Activated naive CD8-positive, alpha-beta T cell treated with anti-CD3 and anti-CD28 coated beads, Interleukin-2, amount 10 ng/mL, durations not matched to agents 7 days and 5 days (primary cell): ENCODE measurements at regions not wholly inside any gene's neighbourhood (a gene's known extent, or its start where the extent isn't known, plus 50 kb on each side); places are given as distances from the start of the nearest gene placed in this dataset.

Experiments used
- ATAC-seq: fragments of 150-1000 bp; cut with Tn5 transposase; one replicate; pipeline ENCODE4 v1.10.0; 2021; ENCODE audit warnings: low read depth, moderate library complexity
- POLR2A ChIA-PET: fragments of 350-600 bp; sonication (Branson Sonifier 250); formaldehyde crosslinking; loops from one replicate; lab custom pipeline; 2021; ENCODE audit warnings: antibody characterized with exemption; lab: Charles Lee
- DNase-seq: peaks from one replicate; pipeline ENCODE4 v3.0.0; 2021
- H3K27ac Mint-ChIP-seq: one replicate; pipeline ENCODE4 v1.8.0; 2022; ENCODE audit warnings: mild to moderate bottlenecking, mixed read lengths
- H3K27me3 Mint-ChIP-seq: one replicate; pipeline ENCODE4 v1.8.0; 2022; ENCODE audit warnings: mild to moderate bottlenecking, moderate library complexity, mixed read lengths
- H3K36me3 Mint-ChIP-seq: one replicate; pipeline ENCODE4 v1.8.0; 2021; ENCODE audit warnings: mild to moderate bottlenecking, mixed read lengths
- H3K4me1 Mint-ChIP-seq: one replicate; pipeline ENCODE4 v1.8.0; 2021; ENCODE audit warnings: mixed read lengths
- H3K4me3 Mint-ChIP-seq: one replicate; pipeline ENCODE4 v1.8.0; 2022; ENCODE audit warnings: mild to moderate bottlenecking, moderate library complexity, mixed read lengths
- H3K9me3 Mint-ChIP-seq: one replicate; pipeline ENCODE4 v1.8.0; 2021; ENCODE audit warnings: mixed read lengths

- Mint-ChIP-seq H3K27me3 (peaks cover 7% of the 10 kb centered on the region), H3K4me3 (no peak overlapping the region), H3K9me3 (peaks cover 2% of the 10 kb centered on the region), H3K4me1 (no peaks in the 10 kb centered on the region), H3K36me3 (no peaks in the 10 kb centered on the region), H3K27ac (no peak overlapping the region)
- no peak for ATAC-seq
- POLR2A ChIA-PET, result no interaction called here
- no peak for DNase-seq
Observed at GRCh38 chr6:12364621-12365020, 74.5 kb downstream of the EDN1 start.

GRCh38 chr6:12366731-12367130 is 76.6 kb downstream of the EDN1 start:
- Mint-ChIP-seq H3K36me3 (no peaks in the 10 kb centered on the region), H3K27me3 (peaks cover 11% of the 10 kb centered on the region), H3K9me3 (peaks cover 2% of the 10 kb centered on the region), H3K4me3 (no peak overlapping the region), H3K27ac (no peak overlapping the region), H3K4me1 (no peaks in the 10 kb centered on the region)
- DNase-seq, result no peak
- ATAC-seq, result no peak
- POLR2A ChIA-PET, result no interaction called here

- peaks cover 2% of the 10 kb centered on the region for H3K9me3 Mint-ChIP-seq
- DNase-seq (no peak), ATAC-seq (no peak)
- no peak overlapping the region for H3K27ac Mint-ChIP-seq
- POLR2A ChIA-PET, result no interaction called here
- H3K4me1 Mint-ChIP-seq, result no peaks in the 10 kb centered on the region
- no peaks in the 10 kb centered on the region for H3K36me3 Mint-ChIP-seq
- H3K27me3 Mint-ChIP-seq, result peaks cover 11% of the 10 kb centered on the region
- no peak overlapping the region for H3K4me3 Mint-ChIP-seq
Observed at GRCh38 chr6:12367412-12367811, 77.3 kb downstream of the EDN1 start.

GRCh38 chr6:12369355-12369754 is 79.2 kb downstream of the EDN1 start:
- POLR2A ChIA-PET, result no interaction called here
- no peak for ATAC-seq
- Mint-ChIP-seq H3K36me3 (no peaks in the 10 kb centered on the region), H3K27ac (no peak overlapping the region), H3K27me3 (peaks cover 11% of the 10 kb centered on the region), H3K4me3 (no peak overlapping the region), H3K9me3 (no peaks in the 10 kb centered on the region), H3K4me1 (no peaks in the 10 kb centered on the region)
- DNase-seq, result no peak

GRCh38 chr6:12369781-12370262 is 79.7 kb downstream of the EDN1 start:
- Mint-ChIP-seq H3K27ac (no peak overlapping the region), H3K36me3 (no peaks in the 10 kb centered on the region), H3K4me3 (no peak overlapping the region), H3K27me3 (peaks cover 11% of the 10 kb centered on the region), H3K4me1 (no peaks in the 10 kb centered on the region), H3K9me3 (no peaks in the 10 kb centered on the region)
- DNase-seq, result no peak
- no peak for ATAC-seq
- POLR2A ChIA-PET, result no interaction called here

GRCh38 chr6:12371151-12371550 is 81.0 kb downstream of the EDN1 start:
- ATAC-seq, result no peak
- no peak overlapping the region for H3K27ac Mint-ChIP-seq

GRCh38 chr6:12371641-12372146 is 81.5 kb downstream of the EDN1 start:
- no peak overlapping the region for H3K27ac Mint-ChIP-seq
- no peaks in the 10 kb centered on the region for H3K36me3 Mint-ChIP-seq
- no peak for DNase-seq
- no peaks in the 10 kb centered on the region for H3K4me1 Mint-ChIP-seq
- no peak overlapping the region for H3K4me3 Mint-ChIP-seq
- no peak for ATAC-seq
- POLR2A ChIA-PET, result no interaction called here
- no peaks in the 10 kb centered on the region for H3K9me3 Mint-ChIP-seq
- peaks cover 16% of the 10 kb centered on the region for H3K27me3 Mint-ChIP-seq

More at GRCh38 chr6:12371151-12371550, 81.0 kb downstream of the EDN1 start:
- no peaks in the 10 kb centered on the region for H3K36me3 Mint-ChIP-seq
- no peaks in the 10 kb centered on the region for H3K9me3 Mint-ChIP-seq
- H3K4me3 Mint-ChIP-seq, result no peak overlapping the region
- peaks cover 12% of the 10 kb centered on the region for H3K27me3 Mint-ChIP-seq
- H3K4me1 Mint-ChIP-seq, result no peaks in the 10 kb centered on the region
- POLR2A ChIA-PET, result no interaction called here
- no peak for DNase-seq

GRCh38 chr6:12379181-12379580 is 89.0 kb downstream of the EDN1 start:
- Mint-ChIP-seq H3K27me3 (peaks cover 11% of the 10 kb centered on the region), H3K36me3 (no peaks in the 10 kb centered on the region), H3K9me3 (no peaks in the 10 kb centered on the region), H3K4me1 (no peaks in the 10 kb centered on the region), H3K27ac (no peak overlapping the region), H3K4me3 (no peak overlapping the region)
- DNase-seq (no peak), ATAC-seq (no peak)
- POLR2A ChIA-PET, result no interaction called here

GRCh38 chr6:12381587-12381986 is 91.4 kb downstream of the EDN1 start:
- Mint-ChIP-seq H3K27ac (no peak overlapping the region), H3K36me3 (no peaks in the 10 kb centered on the region), H3K4me3 (no peak overlapping the region), H3K27me3 (peaks cover 6% of the 10 kb centered on the region), H3K9me3 (no peaks in the 10 kb centered on the region), H3K4me1 (no peaks in the 10 kb centered on the region)
- POLR2A ChIA-PET, result no interaction called here
- no peak for ATAC-seq
- no peak for DNase-seq

GRCh38 chr6:12383448-12383847 is 93.3 kb downstream of the EDN1 start:
- H3K4me3 Mint-ChIP-seq, result no peak overlapping the region
- DNase-seq (no peak), ATAC-seq (no peak)
- no peak overlapping the region for H3K27ac Mint-ChIP-seq
- no peaks in the 10 kb centered on the region for H3K9me3 Mint-ChIP-seq
- H3K4me1 Mint-ChIP-seq, result no peaks in the 10 kb centered on the region
- H3K27me3 Mint-ChIP-seq, result peaks cover 7% of the 10 kb centered on the region
- POLR2A ChIA-PET, result no interaction called here
- no peaks in the 10 kb centered on the region for H3K36me3 Mint-ChIP-seq

GRCh38 chr6:12384357-12384912 is 94.3 kb downstream of the EDN1 start:
- peaks cover 10% of the 10 kb centered on the region for H3K27me3 Mint-ChIP-seq
- no peaks in the 10 kb centered on the region for H3K4me1 Mint-ChIP-seq
- no peak overlapping the region for H3K27ac Mint-ChIP-seq
- ATAC-seq (no peak), DNase-seq (no peak)
- POLR2A ChIA-PET, result no interaction called here
- no peaks in the 10 kb centered on the region for H3K9me3 Mint-ChIP-seq
- no peaks in the 10 kb centered on the region for H3K36me3 Mint-ChIP-seq
- no peak overlapping the region for H3K4me3 Mint-ChIP-seq

- POLR2A ChIA-PET, result no interaction called here
- Mint-ChIP-seq H3K4me1 (no peaks in the 10 kb centered on the region), H3K27me3 (peaks cover 15% of the 10 kb centered on the region), H3K36me3 (no peaks in the 10 kb centered on the region), H3K9me3 (no peaks in the 10 kb centered on the region), H3K4me3 (no peak overlapping the region), H3K27ac (no peak overlapping the region)
- ATAC-seq, result no peak
- no peak for DNase-seq
Observed at GRCh38 chr6:12385316-12385715, 95.2 kb downstream of the EDN1 start.

- POLR2A ChIA-PET, result no interaction called here
- Mint-ChIP-seq H3K36me3 (no peaks in the 10 kb centered on the region), H3K4me1 (no peaks in the 10 kb centered on the region), H3K9me3 (no peaks in the 10 kb centered on the region), H3K27ac (no peak overlapping the region), H3K27me3 (peaks cover 17% of the 10 kb centered on the region), H3K4me3 (no peak overlapping the region)
- DNase-seq (no peak), ATAC-seq (no peak)
Observed at GRCh38 chr6:12386816-12387215, 96.7 kb downstream of the EDN1 start.

- Mint-ChIP-seq H3K36me3 (no peaks in the 10 kb centered on the region), H3K27ac (no peak overlapping the region), H3K9me3 (no peaks in the 10 kb centered on the region), H3K4me3 (no peak overlapping the region), H3K27me3 (peaks cover 13% of the 10 kb centered on the region), H3K4me1 (no peaks in the 10 kb centered on the region)
- ATAC-seq (no peak), DNase-seq (no peak)
- POLR2A ChIA-PET, result no interaction called here
Observed at GRCh38 chr6:12391472-12391871, 101.3 kb downstream of the EDN1 start.
